HG03159 (cell line): ENCODE measurements at regions not wholly inside any gene's neighbourhood (a gene's known extent, or its start where the extent isn't known, plus 50 kb on each side); places are given as distances from the start of the nearest gene placed in this dataset.
"Not testable (repeated sequence)": the region's sequence is repeated elsewhere in the genome, so short reads cannot be mapped to it uniquely, and the experiment has no call there.

Experiments
- ATAC-seq: cut with Tn5 transposase; IDR thresholded peaks from one replicate; pipeline ENCODE4 v1.9.1; 2021; ENCODE audit warnings: mild to moderate bottlenecking, moderate library complexity; ENCODE audit not compliant: unreplicated experiment

DNA sequence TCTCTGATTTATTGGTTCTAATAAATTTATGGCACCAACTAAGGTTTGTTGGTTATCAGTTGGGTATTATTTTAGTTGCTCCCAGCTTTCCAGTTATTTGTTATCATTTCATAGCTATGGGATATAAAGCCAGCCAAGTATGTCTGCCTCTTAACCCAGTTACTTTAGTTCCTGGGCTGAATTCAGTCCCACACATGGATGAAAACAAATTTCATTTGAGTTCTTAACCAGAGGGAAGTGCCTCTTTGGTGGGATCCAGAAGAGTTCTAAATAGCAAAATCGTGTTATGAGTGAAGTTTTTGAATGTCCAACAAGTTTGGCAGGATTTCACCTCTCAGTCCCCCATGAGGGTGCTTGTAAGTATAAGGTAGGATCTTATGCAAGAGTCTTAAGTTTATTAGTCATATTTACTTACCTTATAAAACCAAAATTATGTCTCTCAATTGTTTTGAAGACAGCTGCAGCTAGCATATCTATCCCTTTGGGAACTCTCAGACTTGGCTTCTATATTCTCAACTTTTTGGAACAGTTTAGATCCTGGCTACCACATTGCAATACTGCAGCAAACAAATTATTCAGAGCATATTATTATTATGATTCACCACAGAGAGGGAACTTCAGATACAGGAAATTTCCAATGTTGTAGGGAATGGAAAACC is 683.6 kb downstream of the BCKDHB start:
- no peak for ATAC-seq

GRCh38 chr6:80783271-80783670 is 676.8 kb downstream of the BCKDHB start:
- ATAC-seq = not testable (repeated sequence)

- ATAC-seq = no peak
Observed at GRCh38 chr6:80771941-80772340, 665.5 kb downstream of the BCKDHB start.

GRCh38 chr6:80769106-80769505 is 662.6 kb downstream of the BCKDHB start:
- ATAC-seq = no peak

DNA sequence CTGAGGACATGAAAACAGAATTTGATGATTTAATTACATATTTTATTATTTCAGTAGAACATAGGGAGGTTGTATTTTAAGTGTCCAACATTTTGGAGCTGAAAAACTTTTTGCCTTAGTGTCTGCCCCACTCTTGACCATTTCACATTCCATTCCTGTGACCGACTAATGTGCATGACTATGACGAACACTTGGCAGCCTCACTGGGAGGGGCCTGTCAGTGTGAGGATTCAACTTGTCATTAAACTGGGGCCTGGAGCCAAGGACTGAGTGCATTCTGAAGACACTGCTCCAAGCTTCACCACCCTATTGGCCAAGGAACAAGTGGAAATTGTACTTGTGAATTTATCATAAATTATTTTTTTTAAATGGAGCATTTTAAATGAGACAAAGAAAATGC is 661.3 kb downstream of the BCKDHB start:
- ATAC-seq = no peak

DNA sequence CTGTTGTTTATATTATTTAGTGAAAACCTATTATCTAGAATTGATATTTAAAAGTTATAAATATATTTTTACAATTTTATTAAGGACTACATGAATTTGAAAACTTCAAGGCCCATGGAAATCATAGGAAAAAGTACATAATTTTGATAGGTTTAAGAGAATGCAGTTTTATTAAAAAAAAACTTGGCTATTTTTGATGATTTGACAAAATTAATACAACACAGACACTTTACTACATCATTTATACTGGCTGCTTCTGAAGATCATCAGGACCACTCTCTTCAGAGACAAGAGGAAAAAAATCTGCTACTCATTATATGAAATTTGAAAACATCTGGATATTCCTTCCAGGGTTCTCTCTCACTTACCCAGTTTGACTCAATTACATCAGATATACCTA is 637.7 kb downstream of the BCKDHB start:
- ATAC-seq = no peak

DNA sequence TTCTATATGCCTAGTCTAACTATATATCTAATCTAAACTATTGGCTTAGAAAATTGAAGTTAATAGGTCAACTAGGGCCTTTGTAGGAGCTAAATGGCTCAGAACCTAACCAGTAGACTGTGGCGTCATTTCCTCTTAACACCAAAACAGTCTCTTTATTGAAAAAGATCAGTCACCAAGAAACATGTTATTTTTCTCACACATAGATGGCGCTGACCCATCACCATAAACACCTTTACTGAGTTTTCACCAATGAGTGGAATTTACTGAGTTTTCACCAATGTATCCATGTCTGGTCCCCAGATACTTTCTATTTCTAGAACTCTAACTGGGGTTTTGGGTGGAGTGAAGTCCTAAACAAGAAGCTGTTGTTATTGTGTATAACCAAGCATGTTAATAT is 636.0 kb downstream of the BCKDHB start:
- peak; percentile 74 for ATAC-seq

- ATAC-seq = no peak
Observed at GRCh38 chr6:80733641-80734040, 627.2 kb downstream of the BCKDHB start.

- no peak for ATAC-seq
Observed at GRCh38 chr6:80728830-80729229, 622.4 kb downstream of the BCKDHB start.

DNA sequence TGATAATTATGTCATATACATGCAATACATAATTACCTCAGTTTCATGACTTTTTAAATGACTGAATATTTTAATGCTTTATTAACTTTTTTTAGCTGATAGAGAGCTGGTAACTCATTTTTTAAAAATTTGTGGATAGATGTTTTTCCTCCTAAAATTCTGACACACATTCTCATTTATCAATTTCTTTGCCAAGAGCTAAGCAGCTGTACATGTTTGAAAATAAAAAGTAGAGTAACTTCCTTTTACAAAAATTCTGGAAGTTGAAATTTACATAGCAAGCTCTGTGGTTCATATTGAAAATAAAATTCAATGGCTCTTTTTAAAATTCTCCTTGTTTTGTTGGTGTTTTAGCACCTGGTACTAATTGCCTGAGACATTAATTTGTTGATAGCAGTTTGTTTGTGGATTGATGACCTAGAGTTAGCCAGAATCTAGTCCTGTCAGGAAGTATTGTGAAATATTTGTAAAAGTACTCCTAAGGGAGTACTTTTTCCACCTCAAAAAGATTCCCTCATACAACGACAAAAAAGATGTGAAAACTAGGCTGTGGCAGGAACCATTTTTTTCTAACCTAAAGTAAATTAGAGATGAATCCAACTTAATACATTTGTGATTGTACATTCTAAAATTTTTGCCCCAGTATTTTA is 621.8 kb downstream of the BCKDHB start:
- no peak for ATAC-seq

- no peak for ATAC-seq
Observed at GRCh38 chr6:80725156-80725930, 618.9 kb downstream of the BCKDHB start.

DNA sequence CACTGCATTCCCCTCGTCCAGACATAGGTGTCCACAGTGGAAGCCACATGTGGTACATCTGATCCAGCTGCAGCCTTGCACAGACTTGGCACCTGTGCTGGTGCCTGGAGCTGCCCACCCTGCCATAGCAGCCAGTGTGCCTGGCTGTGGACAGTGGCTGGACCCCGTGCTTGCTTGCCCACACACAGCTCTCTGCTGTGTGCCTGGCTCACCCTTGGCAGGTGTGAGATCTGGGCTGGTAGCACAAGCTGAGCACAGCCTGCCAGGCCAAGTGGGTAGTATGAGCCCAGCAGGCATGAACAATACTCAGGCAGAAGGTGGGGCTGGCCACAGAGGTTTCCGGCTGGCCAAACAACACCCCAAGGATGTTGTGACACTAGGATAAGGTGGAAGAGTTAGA is 614.4 kb downstream of the BCKDHB start:
- ATAC-seq = no peak

DNA sequence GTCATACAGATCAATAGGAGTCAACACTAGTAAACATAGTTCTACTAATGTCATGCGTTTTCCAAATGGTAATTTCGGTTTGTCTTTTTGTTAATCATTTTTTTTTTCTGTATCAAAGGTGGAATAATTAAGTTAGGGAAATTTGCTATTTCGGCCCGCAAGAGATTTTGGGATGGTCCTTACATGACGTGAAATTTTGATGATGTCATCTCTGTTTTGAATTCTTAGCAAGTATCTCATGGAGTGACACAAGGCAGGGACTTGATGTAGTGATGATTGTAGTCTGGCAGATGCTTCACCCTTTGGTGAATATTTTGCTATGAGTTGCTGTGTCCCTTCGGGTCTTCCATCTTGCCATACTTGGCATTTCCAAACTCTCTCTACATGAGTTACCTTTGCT is 608.0 kb downstream of the BCKDHB start:
- no peak for ATAC-seq

DNA sequence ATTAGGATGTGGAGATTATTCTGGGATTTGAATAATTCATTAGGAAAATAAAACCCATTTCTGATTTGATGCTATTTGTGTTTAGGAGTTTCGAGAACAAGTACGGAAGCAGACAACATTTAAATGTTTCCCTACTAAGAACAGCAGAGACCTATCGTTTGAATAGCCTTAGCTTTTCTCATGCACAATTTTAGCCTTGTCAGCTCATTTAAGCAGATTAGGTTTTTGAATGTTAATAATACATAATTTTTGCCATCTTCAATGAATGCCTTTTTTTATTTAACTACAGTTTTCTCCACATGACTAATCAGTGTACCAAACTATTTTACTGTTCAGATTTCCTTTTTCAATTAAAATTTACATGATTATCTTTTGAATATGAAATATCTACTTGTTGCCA is 592.0 kb downstream of the BCKDHB start:
- no peak for ATAC-seq

DNA sequence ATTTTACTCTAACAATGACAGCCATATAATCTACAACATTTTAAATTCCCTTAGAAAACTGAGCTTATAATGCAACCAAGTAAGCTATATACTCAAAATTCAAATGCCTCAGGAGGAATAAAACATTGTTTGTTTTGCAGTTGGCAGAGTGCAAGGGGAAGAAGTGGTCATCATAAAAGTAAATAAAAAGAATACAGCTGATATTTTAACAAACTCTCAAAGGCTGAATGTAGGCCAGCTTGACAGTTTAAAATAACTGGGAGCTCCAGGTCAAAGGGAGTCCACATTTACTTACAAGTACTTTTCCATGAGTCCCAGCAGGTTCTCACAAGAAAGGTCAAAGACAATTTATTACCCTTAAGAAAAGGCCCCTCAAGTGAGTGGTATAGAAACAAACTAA is 589.8 kb downstream of the BCKDHB start:
- no peak for ATAC-seq

DNA sequence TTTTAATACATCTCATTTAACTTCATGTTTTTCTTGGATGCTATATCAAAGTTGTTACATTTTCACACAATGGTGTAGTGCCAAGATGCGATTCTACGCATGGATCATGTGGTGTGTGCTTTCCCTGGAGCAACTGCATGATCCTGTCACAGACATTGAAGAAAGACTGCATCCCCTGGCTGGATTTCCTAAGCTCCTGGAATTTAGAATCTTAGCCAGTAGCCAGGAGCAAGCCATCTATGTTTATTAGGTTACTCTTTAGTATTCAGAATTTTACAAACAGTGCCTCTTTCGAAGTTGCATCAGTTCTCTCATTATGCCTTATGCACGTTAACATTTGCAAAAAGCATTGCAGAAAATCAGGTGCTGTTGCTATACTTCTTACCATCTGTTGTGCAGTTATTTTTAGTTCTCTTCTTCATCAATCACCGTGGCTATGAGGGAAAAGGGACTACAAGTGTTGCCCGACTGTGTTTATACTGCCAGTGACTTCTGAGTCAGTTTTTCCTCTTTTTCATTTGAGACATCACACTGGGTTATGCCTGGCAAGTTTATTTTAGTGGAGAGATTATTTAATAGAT is 584.2 kb downstream of the BCKDHB start:
- no peak for ATAC-seq

GRCh38 chr6:80689716-80690395 is 583.4 kb downstream of the BCKDHB start:
- no peak for ATAC-seq

GRCh38 chr6:80679992-80680391 is 573.5 kb downstream of the BCKDHB start:
- ATAC-seq = no peak

DNA sequence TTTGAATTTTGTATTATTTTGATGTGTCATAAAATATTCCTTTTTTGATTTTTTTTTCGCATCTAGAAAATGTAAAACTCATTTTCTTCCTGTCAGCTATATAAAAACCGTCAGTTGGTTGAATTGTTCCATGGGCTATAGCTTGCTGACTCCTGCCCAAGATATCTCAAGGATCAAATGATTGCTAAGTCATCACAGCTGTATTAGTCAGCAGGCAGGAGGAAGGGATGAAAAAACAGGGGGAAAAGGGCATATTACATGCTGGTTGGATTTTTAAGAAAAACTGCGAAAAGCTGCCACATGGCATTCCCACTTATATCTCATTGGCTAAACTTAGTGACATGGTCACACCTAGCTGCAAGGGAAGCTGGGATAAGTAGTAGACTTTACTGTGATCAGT is 569.9 kb downstream of the BCKDHB start:
- ATAC-seq = no peak

- no peak for ATAC-seq
Observed at GRCh38 chr6:80674669-80675068, 568.2 kb downstream of the BCKDHB start.

DNA sequence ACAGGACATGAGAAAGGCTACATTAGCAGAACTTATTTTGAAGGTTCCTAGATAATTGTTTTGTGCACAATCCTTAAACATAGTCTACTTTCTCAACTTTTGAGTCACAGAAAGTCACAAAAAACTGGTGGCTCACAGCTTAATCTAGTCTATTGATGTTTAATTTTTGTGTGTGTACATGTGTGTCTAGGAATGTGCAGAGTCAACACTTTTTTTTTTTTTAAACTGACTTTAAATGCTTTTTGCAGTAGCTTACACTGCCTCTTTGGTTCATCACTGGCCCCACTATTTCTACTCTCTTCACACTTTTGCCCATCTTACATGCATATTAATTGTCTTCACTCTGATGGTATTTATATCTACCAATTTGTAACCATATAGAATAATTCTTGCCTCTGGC is 566.9 kb downstream of the BCKDHB start:
- no peak for ATAC-seq
